ENCODE measurements at regions not wholly inside any gene's neighbourhood (a gene's known extent, or its start where the extent isn't known, plus 50 kb on each side); places are given as distances from the start of the nearest gene placed in this dataset.

DNA sequence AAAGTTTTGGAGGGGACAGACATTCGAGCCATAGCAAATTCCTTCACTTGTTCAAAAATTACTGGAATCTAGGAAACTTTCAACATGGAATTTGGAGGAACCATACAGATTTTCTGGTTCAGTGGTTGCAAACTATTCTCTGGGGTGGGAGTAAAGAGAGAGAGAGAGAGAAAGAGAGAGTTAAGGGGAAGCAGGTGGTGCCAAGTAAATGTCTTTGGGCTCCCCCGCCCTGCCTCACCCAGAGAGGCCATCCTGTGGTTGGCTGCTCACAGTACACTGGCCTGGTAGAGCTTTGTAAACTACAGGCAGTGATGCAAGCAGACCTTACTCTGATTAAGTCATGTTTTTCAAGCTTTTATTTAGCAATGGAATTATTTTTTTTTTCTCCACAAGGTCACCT, 82.6 kb downstream of the ADAMTS15 start:
- H3K36me3 ChIP-seq, result no peaks in the 10 kb centered on the region
- intact Hi-C loops (cut with DNase I), result no loop called here
- DNase-seq, result no peak
- H3K4me3 ChIP-seq, result no peak overlapping the region
- peaks cover 17 to 30% (median 24%) of the 10 kb centered on the region in 9 donors for H3K4me1 ChIP-seq
- 89 to 97% methylated on average over 2 of the region's 2 CpGs for WGBS, 2 donors
- no peaks in the 10 kb centered on the region for H3K27me3 ChIP-seq
- TF ChIP-seq CTCF (IDR thresholded peaks at IDR 0.05), result no peak
- H3K9me3 ChIP-seq, result no peaks in the 10 kb centered on the region
- no peak overlapping the region for H3K27ac ChIP-seq
- ATAC-seq, result no peak

DNA sequence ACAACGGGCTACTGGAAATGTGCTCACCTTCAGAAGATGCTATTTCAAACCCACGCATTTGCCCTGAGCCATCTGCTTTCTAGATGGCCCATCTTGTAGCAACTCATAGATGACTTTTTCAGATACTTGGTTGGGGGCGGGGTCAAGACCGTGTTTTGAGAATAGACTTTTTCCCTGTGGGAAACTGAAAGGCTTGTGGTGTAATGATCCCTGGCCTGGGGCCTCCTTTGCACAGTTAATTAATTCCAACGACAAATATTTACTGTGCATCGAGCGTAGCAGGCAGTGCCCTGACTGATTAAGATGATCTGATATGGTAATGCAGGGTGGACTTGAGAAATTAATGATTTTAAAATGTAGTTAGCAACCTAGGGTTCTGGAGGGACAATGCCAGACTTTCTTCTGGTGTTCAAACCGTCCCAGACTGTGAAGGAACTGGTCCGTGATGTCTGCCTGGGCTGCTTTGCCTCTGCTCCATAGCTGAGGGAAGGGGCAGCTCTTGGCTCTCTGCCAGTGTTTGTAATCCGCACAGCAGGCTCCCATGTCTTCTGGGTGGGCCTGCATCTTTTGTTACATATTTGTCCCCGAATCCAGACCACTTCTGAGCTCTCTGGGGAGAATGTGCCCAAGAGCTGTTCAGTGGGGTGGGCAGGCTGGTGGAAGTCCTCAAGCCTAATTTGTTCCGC, 84.8 kb downstream of the ADAMTS15 start:
- Histone ChIP-seq H3K4me3 (no peak overlapping the region), H3K4me1 (peaks cover 5 to 17% (median 12%) of the 10 kb centered on the region in 9 donors), H3K9me3 (no peaks in the 10 kb centered on the region), H3K27ac (no peak overlapping the region), H3K36me3 (no peaks in the 10 kb centered on the region), H3K27me3 (no peaks in the 10 kb centered on the region)
- ATAC-seq (no peak), DNase-seq (no peak)
- no peak for TF ChIP-seq CTCF (IDR thresholded peaks at IDR 0.05)
- WGBS, 2 donors, result 81 to 88% methylated on average over 12 of the region's 12 CpGs
- intact Hi-C loops (cut with DNase I), result no loop called here

DNA sequence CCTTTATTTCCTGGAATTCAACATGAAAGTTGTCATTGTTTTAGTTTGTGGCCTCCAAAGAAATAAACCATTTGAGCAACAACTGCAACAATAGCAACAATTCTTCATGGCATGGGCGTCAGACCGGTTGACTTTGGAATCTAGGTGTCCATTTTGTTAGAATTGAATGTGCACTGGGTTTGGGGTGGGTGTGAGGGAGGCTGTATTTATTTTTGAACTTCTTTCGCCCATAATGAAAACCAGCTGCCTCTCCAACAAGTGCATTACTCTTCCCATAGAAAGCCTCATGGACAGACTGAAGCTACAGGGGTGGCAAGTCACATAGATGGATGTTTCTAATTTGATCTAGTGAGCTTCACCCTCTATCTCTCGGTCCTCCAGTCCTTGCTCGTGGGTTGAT, 85.4 kb downstream of the ADAMTS15 start:
- Histone ChIP-seq H3K4me3 (no peak overlapping the region), H3K27me3 (no peaks in the 10 kb centered on the region), H3K4me1 (peaks cover 0 to 11% (median 6%) of the 10 kb centered on the region in 9 donors), H3K36me3 (no peaks in the 10 kb centered on the region), H3K9me3 (no peaks in the 10 kb centered on the region), H3K27ac (no peak overlapping the region)
- intact Hi-C loops (cut with DNase I), result no loop called here
- ATAC-seq (no peak), DNase-seq (no peak)
- 93% methylated on average over 5 of the region's 5 CpGs for WGBS, 2 donors
- no peak for TF ChIP-seq CTCF (IDR thresholded peaks at IDR 0.05)

- Histone ChIP-seq H3K9me3 (no peaks in the 10 kb centered on the region), H3K4me1 (peaks cover 0 to 4% (median 0%) of the 10 kb centered on the region in 9 donors), H3K4me3 (no peak overlapping the region), H3K36me3 (no peaks in the 10 kb centered on the region), H3K27me3 (no peaks in the 10 kb centered on the region), H3K27ac (no peak overlapping the region)
- intact Hi-C loops (cut with DNase I), result no loop called here
- ATAC-seq (no peak), DNase-seq (no peak)
- 90 to 96% methylated on average over 10 of the region's 10 CpGs for WGBS, 2 donors
- no peak for TF ChIP-seq CTCF (IDR thresholded peaks at IDR 0.05)
These were observed 86.1 kb downstream of the ADAMTS15 start for GRCh38 chr11:130534551-130534950.

Data from heart right ventricle (tissue), 16 donors.